Sciatic nerve (tissue), 2 donors: ENCODE measurements at regions not wholly inside any gene's neighbourhood (a gene's known extent, or its start where the extent isn't known, plus 50 kb on each side); places are given as distances from the start of the nearest gene placed in this dataset.
A peak's percentile ranks its signal among the peaks of the same experiment; 100 is the strongest.

Experiments
- ATAC-seq: fragments of 200-7000 bp; cut with Tn5 transposase; one replicate; pipeline ENCODE4 v1.9.1; 2020; ENCODE audit warnings: mild to moderate bottlenecking, moderate library complexity
- DNase-seq: peaks from one replicate; pipeline ENCODE4 v3.0.0-alpha.2; 2020; ENCODE audit warnings: low spot score
- intact Hi-C: fragments of 100-400 bp; cut with DNase I; formaldehyde crosslinking; loops from one replicate; pipeline ENCODE4 v1.14.2; 2022
- donor health status: DM: no; HTN: no; CAD: no.
- donor health status: DM: no; HTN: no; CAD: no.

DNA sequence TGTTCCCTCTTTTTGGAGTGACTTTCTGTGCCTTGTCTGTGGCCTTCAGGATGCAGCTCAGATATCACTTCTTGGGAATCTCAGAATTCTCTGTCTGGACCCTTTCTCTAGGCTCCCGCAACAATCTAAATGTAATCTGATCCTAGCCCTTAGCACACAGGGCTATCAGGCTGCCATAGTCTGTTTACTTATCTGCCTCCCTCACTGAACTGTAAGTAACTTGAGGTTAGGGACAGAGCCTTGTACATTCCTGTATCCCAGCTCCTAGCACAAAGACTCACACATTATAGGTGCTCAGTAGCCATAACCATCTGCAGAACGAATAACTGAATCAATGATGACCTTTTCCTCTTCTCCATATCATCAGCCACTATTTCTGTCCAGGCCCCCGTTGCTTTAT is 69.5 kb downstream of the RTL9 start:
- DNase-seq: no peak
- intact Hi-C loops: no loop called here
- no peak for ATAC-seq

DNA sequence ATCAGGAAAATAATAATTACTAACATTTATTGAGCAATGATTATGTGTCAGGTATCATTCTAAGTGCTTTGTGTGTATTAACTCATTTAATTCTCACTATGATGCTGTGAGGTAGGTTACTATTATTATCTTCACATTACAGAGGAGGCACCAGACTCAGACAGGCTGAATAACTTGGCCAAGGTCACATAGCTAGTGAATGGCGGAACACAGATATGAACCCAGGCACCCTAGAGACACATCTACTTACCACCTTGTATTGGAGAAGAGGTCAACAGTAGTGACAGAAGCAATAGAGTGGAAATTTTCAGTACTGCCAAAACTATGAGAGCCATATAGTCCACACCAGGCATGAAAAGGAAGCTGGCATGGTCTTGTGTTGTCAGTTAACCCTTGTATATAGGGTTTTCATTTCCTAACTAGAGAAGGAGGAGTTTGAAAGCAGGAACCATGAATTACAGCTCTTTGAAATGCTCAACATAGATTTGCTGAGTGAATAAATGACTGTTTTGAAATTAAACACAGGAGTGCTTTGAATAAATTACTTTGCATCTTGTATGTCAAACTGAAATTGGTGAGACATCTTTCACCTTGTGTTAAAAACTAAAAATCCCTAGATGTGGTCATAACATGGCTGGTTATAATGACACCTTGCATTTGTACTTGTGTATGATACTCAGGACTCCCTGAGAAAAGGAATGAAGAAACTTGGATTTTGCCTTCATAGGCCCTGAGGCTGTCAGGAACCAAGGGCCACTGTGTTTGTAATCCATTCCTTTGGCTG is 71.8 kb downstream of the RTL9 start:
- ATAC-seq (no peak), DNase-seq (no peak)
- intact Hi-C loops: no loop called here

DNA sequence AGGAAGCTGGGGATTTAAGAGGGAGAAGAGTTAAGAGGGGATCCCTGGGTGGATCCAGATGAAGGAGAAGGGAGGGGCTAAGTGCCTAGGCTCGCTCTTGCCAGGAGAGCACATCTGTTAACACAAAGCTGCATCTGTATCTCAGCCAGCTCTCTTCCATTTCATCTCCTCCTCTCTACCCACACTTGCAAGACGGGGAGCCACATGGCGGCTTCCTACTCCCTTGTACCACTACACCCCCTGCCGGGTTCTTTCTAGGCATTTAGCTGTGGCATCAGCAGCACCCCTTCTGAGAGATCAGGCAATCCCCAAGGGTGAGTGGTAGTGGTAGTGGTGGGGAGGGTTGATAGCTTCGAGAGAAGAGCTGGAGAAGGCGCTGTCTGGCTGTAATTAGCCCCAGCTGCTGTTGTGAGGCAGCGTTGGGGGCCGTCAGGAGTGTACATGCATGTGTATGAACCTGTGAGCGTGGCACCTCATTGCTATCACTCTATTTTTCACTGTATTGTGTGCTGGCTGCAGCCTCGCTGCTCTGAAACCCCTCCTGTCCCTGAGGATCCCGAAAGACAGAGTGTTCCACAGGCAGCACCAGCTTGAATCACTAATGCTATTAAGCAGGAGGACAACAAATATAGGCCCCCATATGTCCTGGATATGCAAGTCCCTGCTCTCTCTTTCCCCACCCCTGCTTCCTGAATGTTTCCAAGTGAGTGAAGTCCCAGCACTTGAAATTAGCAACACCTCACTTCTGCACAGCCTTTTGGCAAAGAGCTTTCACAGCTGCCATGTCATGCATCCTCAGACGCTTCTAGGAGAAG is 73.7 kb downstream of the RTL9 start:
- DNase-seq: no peak
- intact Hi-C loops: no loop called here
- peak; percentile 51 for ATAC-seq

DNA sequence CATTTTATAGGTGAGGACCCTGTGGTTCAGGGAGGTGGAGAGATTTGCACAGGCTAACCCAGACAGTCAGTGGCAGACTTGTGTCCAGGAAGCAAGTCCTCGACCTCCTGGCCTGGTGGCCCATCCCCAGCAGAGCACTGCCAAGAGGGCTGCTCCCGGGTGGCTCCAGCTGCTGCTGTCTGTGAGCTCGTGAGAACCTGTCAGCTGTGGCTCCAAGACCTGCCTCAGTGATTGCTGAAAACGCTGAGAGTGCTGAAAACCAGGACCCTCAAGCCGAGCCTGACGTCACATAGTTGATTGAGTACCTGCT is 74.2 kb downstream of the RTL9 start:
- peak; percentile 72 for ATAC-seq
- no peak for DNase-seq
- intact Hi-C loops: no loop called here

DNA sequence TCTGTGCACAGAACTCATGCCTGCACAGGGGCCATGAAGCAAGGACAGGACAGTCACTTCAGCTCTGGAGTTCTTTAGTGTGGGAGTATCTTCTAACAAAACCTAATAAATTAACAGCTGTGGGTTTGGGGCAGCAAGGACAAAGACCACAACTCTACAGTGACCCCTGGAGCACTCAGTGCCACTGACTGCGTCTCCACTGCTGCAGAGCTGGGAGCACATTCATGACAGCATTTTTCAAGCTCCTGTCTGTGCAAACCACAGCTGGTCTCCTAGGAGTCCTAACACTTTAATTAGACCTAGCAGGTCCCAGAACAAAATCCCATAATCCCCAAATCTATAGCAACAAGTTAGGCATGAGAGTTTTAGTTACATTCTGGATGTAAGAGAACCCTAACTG is 76.5 kb downstream of the RTL9 start:
- intact Hi-C loops: no loop called here
- no peak for DNase-seq

DNA sequence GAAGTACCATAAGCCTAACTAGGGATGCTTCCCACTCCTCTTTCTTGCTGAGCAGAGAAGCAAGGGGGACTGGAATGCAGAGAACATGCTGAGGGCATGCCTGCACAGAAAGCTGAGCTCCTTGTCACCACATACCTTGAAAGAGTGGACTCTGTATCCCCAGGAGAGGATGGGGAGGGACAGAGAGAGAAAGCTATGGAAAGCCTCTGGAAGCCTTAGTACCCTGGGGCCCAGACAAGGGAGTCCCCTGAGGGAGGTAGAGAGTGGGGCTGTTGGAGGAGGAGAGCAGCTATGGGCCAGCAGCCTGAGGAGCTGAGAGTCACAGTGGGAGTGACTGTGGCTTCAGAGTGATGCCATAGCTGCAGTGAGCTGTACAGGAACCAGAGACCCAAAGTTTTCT is 77.9 kb downstream of the RTL9 start:
- intact Hi-C loops: no loop called here
- DNase-seq (no peak), ATAC-seq (no peak)

More for the DNA sequence above, 76.5 kb downstream of the RTL9 start:
- ATAC-seq: no peak

DNA sequence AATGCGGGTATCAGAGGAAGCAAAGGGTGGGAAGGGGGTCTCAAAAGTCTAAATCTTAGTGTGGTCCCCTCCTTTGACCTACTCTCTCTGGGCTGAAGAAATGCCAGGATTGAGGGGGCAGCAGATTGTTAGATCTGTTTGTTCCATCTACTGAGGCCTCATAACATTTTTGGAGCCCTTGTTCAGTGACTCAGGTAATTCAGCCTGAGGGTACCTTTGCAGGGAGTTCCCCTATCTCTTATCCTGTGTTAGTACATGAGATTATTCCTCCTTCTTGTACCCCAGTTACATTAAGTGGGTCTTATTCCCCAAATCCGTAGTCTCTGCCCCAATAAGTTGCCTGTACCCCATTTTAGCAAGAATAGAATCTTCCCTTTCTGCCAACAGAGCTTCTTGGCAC is 79.0 kb downstream of the RTL9 start:
- ATAC-seq: no peak

DNA sequence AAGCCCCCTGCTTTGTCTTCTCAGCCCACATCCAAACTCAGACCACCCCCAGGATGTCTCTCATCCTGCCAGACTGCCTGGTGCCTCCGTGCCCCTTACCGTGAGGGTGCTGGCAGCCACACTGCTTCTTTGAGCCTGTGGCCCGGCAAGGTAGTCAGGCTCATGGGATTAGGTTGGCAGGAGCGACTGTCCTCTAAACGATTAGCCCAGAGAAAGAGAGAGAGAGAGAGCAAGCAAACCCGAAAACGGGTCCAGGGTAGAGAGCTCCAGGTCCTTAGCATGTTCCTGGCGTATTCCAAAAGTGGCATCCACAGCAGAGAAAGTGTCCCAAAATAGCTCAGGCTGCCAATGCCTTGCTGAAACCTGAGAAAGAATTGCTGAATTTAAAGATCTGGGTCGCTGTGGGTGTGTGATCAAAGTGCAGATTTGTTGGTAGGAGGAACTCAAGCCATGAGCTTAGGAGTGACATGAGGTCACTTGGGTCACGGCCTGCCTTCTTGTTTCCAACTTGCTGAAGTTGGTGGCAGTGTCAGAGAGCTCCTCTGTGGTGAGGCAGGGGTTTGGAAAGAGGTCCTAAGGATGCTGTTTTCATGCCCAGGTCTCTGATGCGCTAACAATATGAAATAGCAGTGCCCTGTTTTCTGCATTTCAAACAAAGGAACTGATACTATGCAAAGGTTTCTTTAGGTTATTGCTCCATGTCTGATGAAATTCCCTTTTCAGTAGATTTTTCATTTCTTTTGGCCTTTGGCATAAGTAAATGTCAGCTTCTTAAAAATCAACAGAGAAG is 81.6 kb downstream of the RTL9 start:
- ATAC-seq: no peak
- intact Hi-C loops: no loop called here
- no peak for DNase-seq

More for the DNA sequence above, 79.0 kb downstream of the RTL9 start:
- intact Hi-C loops: no loop called here
- DNase-seq: no peak

DNA sequence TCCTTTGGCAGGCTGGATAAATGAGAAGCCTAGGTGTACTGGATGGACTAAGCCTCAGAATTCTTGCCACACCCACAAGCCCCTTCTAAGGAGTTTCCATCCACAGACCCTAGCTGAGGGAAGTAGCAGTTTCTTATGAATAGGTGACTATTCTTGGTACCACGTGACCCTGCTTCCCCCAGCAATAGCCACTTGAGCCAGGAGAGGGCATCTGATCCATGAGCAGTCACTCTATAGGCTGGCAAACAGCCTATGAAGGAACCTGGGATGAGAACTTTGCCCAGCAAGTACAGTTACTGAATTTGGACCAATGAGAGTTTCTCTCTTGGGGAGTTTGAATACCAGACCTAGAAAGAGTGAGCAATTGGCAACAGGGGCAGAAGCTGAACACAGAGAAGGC is 84.0 kb downstream of the RTL9 start:
- intact Hi-C loops: no loop called here
- DNase-seq (no peak), ATAC-seq (no peak)

DNA sequence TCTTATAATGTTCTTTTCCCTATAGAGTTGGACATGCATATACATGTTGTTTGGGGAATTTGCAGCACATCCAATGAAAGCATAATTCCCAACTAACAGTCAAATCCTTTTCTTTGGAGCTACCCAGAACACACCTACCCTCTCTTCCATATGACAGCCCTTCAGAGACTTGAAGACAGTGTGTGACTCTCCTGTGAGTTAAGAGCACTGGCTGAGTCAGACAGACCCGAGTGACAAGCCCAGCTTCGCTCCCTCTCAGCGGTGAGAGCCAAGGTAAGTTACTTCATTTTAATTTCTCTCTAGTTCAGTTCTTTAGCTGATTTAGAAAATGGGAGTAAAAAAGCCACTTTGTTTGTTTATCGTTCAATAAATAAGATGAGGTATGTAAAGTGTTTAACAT is 86.3 kb downstream of the RTL9 start:
- intact Hi-C loops: no loop called here
- DNase-seq (no peak), ATAC-seq (no peak)

DNA sequence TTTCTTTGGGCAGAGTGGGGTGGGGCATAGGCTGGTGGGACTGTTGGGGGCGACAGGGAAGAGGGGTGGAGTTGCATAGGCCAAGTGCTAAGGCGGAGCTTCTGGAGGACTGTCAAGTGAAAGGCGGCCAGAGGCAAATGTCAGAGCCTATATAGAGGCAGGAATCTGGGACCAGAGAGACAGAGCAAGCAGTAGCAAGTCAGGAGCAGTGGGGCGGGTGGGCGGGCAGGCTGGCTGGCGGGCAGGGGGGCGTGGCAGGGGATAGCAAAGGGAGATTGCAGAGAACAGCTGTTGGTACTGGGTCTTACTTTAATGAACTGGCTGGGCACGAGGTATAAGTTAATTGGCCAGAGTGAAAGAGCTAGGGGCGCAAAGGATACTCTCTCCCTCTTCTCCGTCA is 89.8 kb downstream of the RTL9 start:
- intact Hi-C loops: no loop called here
- ATAC-seq (no peak), DNase-seq (no peak)

DNA sequence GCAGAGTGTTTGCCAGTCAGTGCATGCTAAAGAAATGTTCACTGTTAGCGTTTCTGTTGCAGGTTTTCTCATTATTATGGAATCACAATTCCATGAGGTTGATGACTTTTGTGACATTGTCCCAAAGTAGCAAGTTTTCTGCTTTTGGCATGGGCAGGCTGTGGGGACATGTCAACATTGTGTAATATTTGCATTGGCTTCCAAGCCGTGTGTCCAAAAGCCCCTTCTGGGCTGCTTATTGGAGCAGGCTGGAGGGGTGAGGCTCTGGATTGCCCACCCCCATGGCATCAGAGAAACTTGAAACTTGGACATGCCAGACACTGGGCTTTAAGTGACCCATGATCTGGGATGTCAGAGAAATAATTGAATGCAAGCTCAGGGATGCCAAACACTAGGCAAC is 90.7 kb downstream of the RTL9 start:
- intact Hi-C loops: no loop called here
- DNase-seq (no peak), ATAC-seq (no peak)

DNA sequence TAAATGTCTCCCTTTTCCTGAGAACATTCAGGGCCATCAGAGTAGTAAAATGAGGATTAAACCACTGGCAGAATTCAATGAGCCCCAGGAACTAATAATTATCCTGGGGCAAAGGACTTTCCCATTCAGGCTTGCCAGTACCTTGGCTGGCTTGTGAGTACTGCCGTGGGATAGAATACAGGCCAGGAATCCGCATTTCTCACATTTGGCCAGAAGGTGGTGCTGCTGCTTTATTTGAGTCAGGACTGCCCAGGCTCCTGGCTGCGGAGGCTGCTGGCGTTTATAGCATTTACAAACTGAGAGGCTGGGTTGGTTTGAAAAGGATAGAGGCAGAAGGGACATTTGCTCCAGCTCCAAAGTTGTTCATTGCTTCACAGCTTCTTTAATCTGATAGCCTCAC is 91.4 kb downstream of the RTL9 start:
- peak; percentile 93 for ATAC-seq
- DNase-seq: peak; percentile 88
- intact Hi-C loops: loop anchor here (5.0 kb wide), 1 partner anchor 397 kb away; no protein-coding TSS in a partner anchor

DNA sequence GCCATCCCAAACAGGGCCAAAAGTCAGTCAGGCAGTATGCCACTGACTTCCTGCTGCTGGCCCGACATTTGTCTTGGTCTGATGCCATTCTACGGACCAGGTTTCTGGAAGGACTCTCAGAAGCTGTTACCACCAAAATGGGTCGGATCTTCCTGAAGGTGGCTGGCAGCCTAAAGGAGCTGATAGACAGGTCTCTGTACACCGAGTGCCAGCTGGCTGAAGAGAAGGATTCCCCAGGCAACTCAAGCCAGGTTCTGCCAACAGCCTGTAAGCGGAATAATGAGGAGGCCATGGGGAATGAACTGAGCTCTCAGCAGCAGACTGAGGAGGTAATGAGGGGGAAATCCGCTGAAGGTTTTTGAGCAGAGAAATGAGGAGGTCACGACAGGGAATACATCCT is 95.7 kb downstream of the RTL9 start:
- ATAC-seq: no peak
- intact Hi-C loops: loop anchor here (5.0 kb wide), 1 partner anchor 393 kb away; no protein-coding TSS in a partner anchor

DNA sequence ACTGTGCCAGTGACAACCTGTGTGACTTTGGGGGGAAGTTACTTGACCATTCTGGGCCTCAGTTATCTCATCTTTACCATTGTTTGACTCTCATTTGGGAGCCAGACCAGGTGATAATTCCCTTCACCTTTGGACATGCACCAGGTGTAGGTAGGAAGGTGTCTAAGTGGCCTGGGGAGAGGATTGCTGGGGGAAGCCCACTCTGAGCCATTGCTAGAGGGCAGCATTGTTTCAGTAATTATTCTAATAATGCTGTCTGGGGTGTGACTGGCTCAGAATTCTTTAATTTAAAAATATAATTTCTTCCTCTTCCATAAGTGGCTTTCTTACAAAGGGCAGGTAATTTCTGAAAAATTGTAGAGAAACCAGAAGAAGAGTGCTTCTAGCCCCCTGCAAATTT is 104.3 kb downstream of the RTL9 start:
- DNase-seq (no peak), ATAC-seq (no peak)
- intact Hi-C loops: no loop called here

More for the DNA sequence above, 95.7 kb downstream of the RTL9 start:
- DNase-seq: no peak

DNA sequence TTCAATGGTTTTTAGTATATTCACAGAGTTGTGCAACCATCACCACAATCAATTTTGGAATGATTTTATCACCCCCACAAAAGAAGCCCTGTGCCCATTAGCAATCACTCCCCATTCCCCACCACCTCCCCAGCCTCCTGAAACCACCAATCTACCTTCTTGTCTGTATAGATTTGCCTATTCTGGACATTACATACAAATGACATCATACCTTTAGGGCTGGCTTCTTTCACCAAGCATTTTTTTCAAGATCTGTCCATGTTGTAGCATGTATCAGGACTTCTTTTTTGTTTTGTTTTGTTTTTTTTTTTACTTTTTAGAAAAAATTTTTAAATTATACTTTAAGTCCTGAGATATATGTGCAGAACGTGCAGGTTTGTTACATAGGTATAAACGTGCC is 108.1 kb downstream of the RTL9 start:
- DNase-seq: no peak
- ATAC-seq: no peak
- intact Hi-C loops: no loop called here

DNA sequence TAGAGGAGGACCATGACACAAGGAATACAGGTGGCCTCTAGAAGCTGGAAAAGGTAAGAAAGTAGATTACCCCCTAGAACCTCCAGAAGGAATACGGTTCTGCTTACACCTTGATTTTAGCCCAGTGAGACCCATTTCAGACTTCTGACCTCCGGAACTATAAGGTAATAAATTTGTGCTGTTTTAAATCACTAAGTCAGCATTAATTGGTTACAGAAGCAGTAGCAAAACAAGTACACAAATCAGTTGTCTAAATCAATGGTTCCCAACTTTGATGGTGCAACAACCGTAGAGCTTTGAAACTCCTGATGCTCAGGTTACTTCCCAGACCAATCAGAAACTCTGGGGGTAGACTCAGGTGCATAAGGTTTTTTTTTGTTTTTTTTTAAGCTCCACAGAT is 113.6 kb downstream of the RTL9 start:
- no peak for DNase-seq
- intact Hi-C loops: no loop called here
- no peak for ATAC-seq

DNA sequence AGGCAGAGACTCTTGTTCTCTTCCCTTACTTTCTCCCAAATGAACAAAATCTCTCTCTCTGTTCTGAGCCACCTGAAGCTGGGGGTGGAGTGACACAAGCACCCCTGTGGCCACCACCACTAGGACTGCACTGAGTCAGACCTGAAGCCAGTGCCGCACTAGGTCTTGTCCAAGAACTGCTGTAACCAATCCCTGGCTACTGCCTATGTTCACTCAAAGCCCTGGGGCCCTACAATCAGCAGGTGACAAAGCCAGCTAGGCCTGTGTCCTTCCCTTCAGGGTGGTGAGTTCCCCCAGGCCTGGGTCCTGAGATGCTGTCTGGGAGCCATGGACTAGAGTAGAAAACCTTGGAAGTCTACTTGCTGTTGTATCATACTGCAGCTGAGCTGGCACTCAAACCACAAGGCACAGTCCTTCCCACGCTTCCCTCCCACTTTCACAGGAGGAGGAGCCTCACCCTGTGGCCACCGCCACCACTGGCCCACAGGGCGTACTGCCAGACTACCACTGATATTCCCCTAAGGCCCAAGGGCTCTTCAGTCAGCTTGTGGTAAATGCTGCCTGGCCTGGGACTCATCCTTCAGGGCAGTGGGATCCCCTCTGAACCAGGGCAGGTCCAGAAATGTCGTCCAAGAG is 119.1 kb downstream of the RTL9 start:
- intact Hi-C loops: no loop called here
- DNase-seq (no peak), ATAC-seq (no peak)

DNA sequence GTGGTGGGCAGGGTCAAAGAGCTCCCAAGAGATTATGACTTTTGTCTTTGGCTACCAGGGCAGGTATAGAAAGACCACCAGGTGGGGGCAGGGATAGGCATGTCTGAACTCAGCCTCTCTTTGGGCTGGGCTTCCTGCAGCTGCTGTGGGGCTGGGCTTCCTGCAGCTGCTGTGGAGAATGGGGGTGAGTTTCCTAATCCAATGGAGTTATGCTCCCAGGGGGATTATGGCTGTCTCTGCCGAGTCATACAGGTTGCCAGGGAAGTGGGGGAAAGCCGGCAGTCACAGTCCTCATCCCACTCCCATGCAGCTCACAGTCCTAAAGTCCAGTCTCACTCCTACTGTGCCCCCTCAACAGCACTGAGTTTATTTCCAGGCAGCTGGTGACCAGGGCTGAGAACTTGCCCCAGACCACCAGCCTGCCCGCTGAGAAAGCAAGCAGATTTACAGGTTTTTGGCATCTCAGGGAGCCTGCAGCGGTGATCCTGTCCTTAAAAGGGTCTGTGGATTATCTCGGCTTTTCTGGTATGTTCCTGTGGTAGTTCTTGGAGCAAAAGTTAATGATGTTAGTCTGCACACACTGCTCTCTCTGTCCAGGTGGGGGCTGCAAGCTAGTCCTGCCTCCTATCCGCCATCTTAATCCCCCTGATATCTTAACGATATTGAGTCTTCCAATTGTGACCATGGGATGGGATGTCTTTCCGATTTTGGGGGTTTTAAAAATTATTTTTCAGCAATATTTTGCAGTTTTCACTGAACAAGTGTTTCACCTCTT is 133.4 kb downstream of the RTL9 start:
- intact Hi-C loops: no loop called here
- DNase-seq (no peak), ATAC-seq (no peak)
